GM21737 (cell line): ENCODE measurements at regions not wholly inside any gene's neighbourhood (a gene's known extent, or its start where the extent isn't known, plus 50 kb on each side); places are given as distances from the start of the nearest gene placed in this dataset.
"Not testable (repeated sequence)": the region's sequence is repeated elsewhere in the genome, so short reads cannot be mapped to it uniquely, and the experiment has no call there.

ENCODE experiments used
- ATAC-seq: cut with Tn5 transposase; IDR thresholded peaks from one replicate; pipeline ENCODE4 v1.9.1; 2021; ENCODE audit warnings: mild to moderate bottlenecking, moderate library complexity; ENCODE audit not compliant: unreplicated experiment

DNA sequence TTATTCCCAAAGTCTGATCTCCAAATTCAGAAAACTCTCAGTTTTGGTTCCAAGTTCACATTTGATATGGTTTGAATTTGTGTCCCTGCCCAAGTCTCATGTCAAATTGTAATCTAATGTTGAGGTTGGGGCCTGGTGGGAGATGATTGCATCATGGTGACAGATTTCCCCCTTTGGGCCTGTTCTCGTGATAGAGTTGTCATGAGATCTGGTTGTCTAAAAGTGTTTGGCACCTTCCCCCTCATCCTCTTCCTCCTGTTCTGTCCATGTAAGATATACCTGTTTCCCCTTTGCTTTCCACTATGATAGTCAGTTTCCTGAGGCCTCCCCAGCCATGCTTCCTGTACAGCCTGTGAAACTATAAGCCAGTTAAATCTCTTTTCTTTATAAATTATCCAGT lies 138.6 kb downstream of the ARL4A start:
- no peak for ATAC-seq

DNA sequence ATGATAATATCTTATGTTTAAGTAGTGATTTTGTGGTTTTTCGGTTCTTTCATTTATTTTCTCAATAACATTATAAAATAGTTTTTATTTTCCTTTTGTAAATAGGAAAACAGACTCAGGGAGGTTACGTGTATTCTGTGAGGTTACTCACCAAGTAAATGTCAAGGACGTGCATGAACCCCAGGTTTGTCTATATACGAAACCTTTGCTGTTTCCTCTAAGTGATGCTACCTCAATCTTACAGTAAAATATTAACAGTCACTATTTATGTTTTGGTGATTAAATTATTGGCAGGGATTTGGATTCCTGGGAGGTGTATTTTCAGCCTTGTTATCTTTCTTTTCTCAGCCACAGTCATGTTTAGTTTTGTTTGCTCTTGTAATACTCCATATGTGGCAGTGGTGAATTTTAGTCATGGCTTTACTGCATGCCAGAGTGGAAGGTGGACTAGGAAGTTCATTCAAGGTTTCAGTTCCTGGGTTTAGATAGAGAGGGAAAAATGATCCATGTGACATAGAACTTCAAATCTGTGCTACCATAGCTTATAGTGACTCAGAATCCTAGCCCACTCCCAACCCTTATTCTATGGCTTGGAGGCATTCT lies 139.9 kb downstream of the ARL4A start:
- ATAC-seq: no peak

DNA sequence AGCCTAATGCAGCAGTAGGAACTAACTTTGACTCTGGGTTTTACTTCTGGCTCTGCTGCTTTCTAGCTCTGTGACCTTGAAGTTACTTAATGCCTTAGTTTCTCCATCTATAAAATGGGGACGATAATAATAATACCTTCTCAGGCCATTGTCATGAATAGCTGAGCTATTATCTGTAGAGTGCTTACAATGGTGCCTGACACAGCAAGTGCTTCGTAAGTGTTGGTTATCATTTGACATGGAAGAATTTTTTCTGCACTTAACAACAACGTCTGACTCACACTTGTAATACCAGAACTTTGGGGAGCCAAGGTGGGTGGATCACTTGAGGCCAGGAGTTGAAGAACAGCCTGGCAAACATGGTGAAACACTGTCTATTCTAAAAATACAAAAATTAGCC lies 140.5 kb downstream of the ARL4A start:
- ATAC-seq: no peak

DNA sequence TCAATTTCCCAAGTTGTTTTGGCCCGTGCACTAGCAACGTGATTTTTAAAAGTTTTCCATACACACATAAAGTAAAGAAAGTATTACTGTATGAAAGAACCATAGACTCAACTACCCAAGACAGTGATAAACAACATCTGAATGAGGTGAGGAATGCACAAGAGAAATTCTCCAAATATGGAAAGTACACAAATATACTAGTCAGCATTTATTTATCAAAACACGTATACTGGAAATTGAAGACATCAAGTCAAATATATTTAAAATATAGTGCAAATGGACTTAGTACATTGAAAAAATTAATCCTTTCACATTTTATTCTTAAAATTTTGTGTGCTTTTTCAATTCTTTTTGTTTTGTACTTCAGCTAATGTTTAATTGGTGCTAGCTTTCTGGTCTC lies 143.6 kb downstream of the ARL4A start:
- no peak for ATAC-seq

DNA sequence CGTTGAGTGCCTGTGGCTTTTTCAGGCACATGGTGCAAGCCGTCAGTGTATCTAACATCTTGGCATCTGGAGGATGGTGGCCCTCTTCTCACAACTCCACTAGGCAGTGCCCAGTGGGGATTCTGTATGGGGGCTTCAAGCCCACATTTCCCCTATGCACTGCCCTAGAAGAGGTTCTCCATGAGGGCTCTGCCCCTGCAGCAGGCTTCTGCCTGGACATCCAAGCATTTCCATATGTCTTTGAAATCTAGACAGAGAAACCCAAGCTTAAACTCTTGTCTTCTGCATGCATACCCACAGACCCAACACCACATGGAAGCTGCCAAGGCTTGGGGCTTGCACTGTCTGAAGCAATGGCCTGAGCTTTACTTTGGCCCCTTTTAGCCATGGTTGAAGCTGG lies 146.4 kb downstream of the ARL4A start:
- no peak for ATAC-seq

DNA sequence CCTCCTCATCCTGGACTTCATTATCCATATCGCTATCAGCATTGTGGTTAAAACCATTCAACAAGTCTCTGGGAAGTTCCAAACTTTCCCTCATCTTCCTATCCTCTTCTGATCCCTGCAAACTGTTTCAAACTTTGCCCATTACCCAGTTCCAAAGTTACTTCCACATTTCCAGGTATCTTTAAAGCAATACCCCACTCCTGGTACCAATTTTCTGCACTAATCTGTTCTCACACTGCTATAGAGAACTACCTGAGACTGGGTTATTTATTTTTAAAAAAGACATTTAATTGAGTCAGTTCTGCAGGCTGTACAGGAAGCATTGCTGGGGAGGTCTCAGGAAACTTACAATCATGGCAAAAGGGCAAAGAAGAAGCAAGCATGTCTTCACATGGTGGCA lies 147.3 kb downstream of the ARL4A start:
- no peak for ATAC-seq

DNA sequence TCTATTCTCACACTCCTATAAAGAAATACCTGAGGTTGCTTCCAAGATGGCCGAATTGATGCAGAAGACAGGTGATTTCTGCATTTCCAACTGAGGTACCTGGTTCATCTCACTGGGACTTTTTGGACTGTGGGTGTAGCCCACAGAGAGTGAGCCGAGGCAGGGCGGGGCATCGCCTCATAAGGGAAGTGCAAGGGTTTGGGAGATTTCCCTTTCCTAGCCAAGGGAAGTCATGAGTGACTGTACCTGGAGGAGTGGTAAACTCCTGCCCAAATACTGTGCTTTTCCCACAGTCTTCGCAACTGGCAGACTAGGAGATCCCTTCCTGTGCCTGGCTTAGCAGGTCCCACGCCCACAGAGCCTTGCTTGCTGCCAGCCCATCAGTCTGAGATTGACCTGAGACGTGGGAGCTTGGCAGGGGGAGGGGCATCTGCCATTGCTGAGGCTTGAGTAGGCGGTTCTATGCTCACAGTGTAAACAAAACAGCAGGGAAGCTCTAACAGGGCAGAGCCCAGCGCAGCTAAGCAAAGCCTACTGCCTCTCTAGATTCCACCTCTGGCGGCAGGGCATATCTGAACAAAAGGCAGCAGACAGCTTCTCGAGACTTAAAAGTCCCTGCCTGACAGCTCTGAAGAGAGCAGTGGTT lies 152.2 kb downstream of the ARL4A start:
- ATAC-seq: no peak

DNA sequence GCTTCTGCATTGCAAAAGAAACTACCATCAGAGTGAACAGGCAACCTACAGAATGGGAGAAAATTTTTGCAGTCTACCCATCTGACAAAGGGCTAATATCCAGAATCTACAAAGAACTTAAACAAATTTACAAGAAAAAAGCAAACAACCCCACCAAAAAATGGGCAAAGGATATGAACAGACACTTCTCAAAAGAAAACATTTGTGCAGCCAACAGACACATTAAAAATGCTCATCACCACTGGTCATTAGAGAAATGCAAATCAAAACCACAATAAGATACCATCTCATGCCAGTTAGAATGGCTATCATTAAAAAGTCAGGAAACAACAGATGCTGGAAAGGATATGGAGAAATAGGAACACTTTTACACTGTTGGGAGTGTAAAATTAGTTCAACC lies 157.3 kb downstream of the ARL4A start:
- not testable (repeated sequence) for ATAC-seq

DNA sequence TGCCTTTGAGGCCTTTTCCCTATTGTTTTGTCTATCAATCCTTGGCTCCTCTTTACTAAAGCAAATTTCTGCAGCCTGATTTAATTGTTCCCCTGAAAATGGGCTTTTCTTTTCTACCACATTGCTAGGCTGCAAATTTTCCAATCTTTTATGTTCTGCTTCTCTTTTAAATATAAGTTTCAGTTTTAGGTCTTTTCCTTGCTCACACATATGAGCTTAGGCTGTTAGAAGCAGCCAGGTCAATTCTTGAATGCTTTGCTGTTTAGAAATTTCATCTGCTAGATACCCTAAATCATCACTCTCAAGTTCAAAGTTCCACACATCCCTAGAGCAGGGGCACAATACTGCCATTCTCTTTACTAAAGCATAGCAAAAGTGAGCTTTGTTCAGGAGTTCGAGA lies 159.6 kb downstream of the ARL4A start:
- ATAC-seq: no peak

DNA sequence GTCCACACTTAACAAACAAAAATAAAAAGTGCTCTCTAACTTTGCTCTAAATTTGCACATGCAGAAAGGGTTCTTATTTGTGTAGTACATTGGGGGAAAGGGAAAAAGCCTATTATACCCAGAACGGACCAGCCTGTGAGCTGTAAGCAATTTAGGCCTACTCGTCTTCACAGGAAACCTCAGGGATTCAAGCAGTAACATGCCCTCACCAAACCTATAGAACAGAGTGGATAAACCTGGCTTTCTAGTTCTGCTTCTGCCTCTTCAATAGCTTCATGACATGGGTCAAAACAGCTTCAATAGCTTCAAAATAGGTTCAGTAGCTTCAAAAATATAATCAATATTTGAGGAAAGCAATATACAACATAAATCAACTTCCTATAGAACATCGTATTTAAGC lies 163.7 kb downstream of the ARL4A start:
- ATAC-seq: no peak

DNA sequence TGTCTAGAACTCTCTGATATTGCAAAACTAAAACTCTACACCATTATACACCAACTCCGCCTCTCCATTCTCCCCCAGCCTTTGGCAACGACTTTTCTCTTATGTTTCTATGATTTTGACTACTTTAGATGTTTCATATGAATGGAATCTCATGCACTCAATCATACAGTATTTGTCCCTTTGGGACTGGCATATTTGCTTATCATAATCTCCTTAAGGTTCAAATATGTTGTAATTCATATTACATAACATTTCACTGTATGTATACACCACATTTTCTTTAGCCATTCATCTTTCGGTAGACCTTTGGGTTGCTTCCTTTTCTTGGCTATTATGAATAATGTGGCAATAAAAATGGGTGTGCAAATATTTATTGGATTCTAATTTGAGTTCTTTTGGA lies 164.4 kb downstream of the ARL4A start:
- no peak for ATAC-seq

DNA sequence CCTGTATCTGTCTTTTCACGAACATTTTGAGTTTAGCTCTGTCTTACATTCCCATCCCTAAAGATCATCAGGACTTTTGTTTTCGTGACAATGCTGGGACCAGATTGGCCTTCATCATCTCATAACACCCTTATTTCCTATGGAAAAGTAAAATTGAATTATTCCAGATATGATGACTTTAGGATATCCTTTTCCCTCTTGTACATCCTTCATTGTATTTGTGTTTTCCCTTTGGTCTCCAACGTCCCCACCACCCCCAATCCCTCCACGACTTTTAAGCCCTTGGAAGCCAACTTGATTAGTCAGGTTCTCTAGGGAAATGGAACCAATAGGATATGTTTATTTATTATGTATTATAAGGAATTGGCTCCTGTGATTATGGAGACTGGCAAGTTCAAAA lies 167.6 kb downstream of the ARL4A start:
- no peak for ATAC-seq

DNA sequence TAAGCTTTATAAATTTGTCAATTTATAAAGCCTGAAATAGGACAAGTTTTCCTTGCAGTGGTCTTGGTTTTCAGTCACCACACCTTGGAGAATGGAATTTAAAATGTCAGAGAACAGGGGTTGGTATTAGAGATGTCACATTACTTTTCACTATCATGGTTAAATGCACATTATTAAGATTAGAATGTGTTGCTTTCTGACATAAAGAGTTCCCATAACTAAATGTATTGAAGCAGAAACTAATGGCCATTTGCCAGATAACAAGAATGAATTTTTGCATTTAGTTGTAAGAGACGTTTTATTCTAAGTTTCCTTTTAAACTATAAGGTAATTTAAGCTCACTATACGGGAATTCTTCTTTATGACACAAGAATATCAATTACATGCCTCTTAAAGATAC lies 172.3 kb downstream of the ARL4A start:
- no peak for ATAC-seq

DNA sequence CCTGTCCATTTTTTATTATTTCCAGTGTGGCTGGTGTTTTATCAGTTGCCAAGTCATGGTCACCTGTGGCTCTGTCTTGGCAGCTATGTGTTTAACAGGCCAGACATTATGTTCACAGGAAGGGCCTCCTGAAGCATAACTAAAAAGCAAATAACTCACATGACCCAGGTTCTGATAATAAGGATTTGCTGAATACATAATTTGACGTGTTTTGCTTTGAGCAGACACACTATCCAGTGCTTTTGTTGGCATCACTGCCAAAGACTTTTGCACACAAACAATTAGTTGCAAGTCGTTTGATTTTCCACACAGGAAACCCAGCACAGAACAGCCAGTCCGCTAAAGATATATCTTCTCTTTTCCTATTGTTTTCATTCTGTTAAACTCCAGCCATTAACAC lies 173.6 kb downstream of the ARL4A start:
- no peak for ATAC-seq

DNA sequence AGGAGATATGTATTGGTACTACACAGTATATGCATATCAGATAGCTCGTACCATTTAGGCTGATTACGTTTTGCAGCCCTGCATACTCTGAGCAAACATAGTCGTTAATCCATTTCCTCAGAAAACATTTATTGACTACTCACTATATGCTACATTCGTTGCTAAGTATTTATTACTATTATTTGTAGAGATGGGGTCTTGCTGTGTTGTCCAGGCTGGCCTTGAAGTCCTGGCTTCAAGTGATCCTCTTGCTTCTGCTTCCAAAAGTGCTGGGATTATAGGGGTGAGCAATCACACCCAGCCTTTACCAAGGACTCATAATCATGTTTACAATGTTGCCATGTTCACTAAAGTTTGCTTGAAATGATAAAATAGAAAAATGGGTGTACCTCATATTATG lies 174.7 kb downstream of the ARL4A start:
- no peak for ATAC-seq

DNA sequence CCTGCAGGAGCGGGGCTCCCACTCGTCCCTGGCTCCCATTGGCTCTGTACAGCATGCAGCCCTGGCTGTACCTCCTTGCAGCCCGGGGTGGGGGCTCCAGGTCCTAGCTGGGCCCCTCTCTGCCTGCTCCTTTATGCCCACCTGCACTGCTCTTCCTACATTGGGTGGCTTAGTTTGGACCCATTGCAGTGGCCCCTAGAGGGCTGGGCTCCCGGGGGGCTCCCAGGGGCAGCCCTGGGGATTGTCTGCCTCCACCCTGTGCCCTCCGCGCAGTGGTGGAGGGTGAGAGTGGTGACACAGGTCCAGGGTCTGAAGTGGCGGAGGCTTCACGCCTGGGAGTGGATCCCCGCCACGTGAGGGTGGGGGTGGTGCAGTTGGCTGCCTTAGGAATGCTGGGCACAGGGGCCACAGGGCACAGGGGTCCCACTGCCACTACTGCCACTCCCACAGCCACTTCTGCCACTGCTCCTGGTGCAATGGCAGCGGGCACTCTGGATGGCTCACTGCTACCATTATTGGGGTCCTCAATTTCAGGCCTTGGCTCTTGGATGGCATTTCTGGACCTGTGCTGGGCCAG lies 177.1 kb downstream of the ARL4A start:
- ATAC-seq: no peak

DNA sequence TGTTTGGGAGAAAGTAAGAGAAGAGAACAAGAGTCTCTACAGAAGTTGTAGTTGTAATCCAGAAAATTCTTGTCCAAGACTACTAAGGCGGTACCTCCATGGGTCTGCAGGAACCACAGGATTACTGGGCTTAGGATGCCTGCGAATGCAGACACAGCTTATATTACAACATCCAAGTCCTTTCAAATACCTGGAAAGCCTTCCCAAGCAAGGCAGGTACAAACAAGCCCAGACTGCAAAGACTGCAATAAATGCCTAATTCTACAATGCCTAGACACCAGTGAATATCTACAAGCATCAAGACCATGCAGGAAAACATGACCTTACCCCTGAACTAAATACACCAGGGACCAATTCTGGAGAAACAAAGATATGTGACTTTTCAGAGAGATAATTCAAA lies 178.2 kb downstream of the ARL4A start:
- ATAC-seq: no peak

DNA sequence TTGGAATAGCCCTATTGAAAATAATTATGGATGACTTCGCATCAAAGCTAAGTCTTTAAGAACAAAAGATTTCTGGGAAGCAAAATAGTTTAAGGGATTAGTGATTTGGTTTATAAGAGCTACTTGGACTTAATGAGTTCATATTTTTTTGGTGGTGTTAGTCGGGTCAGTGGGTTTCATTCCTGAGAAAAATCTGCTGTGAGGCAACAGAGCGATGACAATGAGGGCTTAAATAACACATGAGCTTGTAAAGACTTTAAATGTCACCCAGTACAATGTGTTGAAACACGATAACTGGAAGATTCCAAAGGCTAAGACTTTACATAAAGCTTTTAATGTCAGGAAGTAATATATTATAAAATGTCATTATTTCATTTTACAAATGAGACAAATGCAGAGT lies 178.8 kb downstream of the ARL4A start:
- ATAC-seq: no peak

DNA sequence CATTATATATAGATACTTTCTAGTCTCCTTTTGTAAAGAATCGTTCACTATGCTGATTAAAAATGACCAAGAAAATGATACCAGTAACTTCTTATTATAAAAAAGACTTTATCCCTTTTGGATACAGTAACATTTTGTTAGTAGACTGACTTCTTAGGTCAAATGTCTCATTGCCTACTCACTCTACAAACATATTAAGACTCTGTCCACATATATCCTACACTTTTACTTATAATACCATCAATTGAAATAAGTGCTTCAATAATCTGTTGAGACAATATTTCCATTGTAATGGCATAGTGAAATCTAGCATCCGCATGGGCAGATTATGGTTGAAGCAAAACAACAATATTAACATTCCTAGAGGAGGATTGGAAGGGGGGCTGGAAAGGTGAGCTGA lies 180.6 kb downstream of the ARL4A start:
- no peak for ATAC-seq

DNA sequence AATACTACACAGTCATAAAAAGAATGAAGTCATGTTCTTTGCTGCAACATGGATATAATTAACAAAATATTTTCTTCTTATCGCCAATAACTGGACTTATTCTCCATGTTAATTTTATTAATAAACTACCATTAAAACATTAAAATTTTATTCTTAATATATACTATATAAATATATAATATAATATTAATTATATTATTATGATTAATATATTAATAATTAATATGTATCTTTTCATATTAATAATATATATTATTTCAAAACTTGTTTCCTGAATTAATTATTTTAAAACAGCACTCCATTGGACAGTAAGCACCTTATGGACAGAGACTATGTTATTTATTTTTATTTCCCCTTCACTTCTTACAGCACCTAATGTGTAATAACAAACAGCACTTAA lies 182.8 kb downstream of the ARL4A start:
- ATAC-seq: no peak

DNA sequence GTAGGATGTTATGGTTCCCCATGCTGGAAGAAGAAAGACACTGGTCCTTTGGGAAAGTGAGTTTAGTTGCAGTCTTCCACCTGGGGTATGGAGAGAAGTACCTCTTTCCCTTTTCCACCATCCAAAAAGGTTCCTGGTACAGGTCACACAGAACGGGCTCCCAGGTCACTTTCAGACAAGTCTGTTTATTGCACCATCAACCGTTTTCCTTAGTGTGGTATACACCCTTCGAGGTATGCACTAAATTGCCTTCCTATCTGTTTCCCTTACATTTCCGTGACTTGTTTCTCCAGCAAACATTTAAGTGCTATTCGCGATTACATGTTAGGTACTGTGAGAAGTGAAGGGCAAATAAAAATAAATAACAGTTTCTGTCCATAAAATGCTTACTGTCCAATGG lies 185.1 kb downstream of the ARL4A start:
- no peak for ATAC-seq

DNA sequence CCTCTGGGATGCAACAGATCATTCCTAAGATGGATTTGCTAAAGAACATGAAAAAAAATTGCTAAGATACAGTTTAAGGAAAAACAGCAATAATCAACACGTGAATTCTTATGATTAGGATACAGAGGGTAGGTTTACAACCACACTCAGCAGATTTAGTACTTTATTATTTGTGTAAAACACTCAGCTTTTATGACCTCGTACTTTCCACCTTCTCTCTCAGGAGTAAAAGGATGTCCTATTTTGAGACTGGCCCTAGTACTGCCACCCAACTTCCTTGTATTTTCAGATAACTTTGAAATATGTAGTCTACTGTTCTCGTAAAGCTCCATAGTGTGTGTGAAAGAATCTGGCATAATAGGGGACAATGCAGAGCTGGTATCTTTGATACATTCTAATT lies 186.1 kb downstream of the ARL4A start:
- ATAC-seq: no peak

DNA sequence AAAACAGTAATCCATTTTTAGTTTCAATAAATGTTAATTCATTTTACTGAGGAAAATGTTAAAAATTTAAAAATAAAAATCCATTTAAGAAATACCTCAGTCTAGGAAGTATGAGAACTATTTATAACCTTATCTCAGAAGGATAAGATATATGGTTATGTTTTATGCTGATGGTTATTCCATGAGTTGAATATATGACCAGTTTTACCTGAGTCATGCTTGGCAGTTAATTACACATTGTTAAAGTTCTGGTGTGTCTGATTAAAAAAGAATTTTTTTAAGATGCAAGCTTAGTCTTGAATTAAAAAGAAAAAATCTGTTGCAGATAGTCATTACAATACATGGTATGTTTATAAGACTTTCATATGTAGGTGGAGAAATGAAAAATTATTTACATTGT lies 191.7 kb downstream of the ARL4A start:
- ATAC-seq: no peak
